Stomach (tissue), 4 donors: ENCODE measurements at regions not wholly inside any gene's neighbourhood (a gene's known extent, or its start where the extent isn't known, plus 50 kb on each side); places are given as distances from the start of the nearest gene placed in this dataset.

Source experiments
- CTCF ChIP-seq, 7 experiments: fragments of 450-650 bp in 4 of 7; fragments of 200-600 bp in 3 of 7; sonication (generic) in 3 of 7; IDR thresholded peaks; one replicate each; pipeline ENCODE4 v1.5.1; 2016 to 2019; ENCODE audit warnings: antibody characterized with exemption in 7 of 7, control low read depth in 2 of 7, mild to moderate bottlenecking in 1 of 7
- POLR2A ChIP-seq, 4 donors: fragments of 450-650 bp; IDR thresholded peaks; one replicate each; pipeline ENCODE4 v1.6.1; 2016; ENCODE audit warnings: antibody characterized with exemption in 4 of 4, control low read depth in 2 of 4, mild to moderate bottlenecking in 1 of 4, moderate library complexity in 1 of 4
- POLR2AphosphoS5 ChIP-seq, 3 donors: sonication (generic); formaldehyde crosslinking; IDR thresholded peaks; one replicate each; pipeline ENCODE4 v1.6.1; 2016; ENCODE audit warnings: antibody characterized with exemption in 3 of 3

DNA sequence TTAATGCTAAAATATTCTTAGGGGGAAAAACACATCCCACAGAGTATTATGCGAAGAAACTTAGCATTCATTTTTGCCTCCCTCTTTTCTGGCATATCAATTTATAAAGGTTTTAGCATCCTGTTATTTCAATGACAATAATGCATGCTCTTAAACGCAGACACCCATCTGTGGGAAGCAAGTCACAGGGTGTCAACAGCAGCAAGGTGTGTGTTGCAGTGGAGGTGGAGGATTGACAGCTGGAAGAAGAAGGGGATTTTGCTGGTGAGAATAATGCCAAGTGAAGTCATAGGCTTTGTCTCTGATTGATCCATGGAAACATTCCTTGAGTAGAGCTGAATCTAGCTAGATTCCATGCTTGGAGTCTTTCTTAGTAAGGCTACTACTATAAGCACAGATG lies 498.1 kb downstream of the NPIPA7 start:
- no peak for TF ChIP-seq POLR2A (IDR thresholded peaks at IDR 0.05)
- no peak for TF ChIP-seq CTCF (IDR thresholded peaks at IDR 0.05)
- no peak for TF ChIP-seq POLR2AphosphoS5 (IDR thresholded peaks at IDR 0.05)
